Bronchial epithelial cell (primary cell): ENCODE measurements at regions not wholly inside any gene's neighbourhood (a gene's known extent, or its start where the extent isn't known, plus 50 kb on each side); places are given as distances from the start of the nearest gene placed in this dataset.

Source experiments
- DNase-seq: peaks from one replicate; pipeline ENCODE4 v3.0.0-alpha.2; 2010; ENCODE audit warnings: low read depth
- FAIRE-seq: peaks from 2 replicates; lab custom pipeline; 2011; peaks lifted over from hg19 to GRCh38; lab: Jason Lieb, UNC
- H3K27me3 ChIP-seq: 2 replicates; pipeline ENCODE4 v1.5.1; 2011; ENCODE audit warnings: low read length; ENCODE audit not compliant: control insufficient read depth, insufficient read depth
- H3K36me3 ChIP-seq: 2 replicates; pipeline ENCODE4 v1.5.1; 2011; ENCODE audit warnings: low read length; ENCODE audit not compliant: control insufficient read depth, insufficient read depth
- H3K4me3 ChIP-seq: 2 replicates; pipeline ENCODE4 v1.5.1; 2011; ENCODE audit warnings: mild to moderate bottlenecking, low read depth, low read length, control low read depth
- CTCF ChIP-seq: IDR thresholded peaks from 2 replicates; pipeline ENCODE4 v1.5.1; 2011; ENCODE audit warnings: mild to moderate bottlenecking, moderate library complexity, low read length, control low read depth, inconsistent platforms; ENCODE audit not compliant: insufficient read depth, severe bottlenecking

GRCh38 chr2:235366390-235366789 is 127.5 kb upstream of the AGAP1 start:
- TF ChIP-seq CTCF, result no peak
- Histone ChIP-seq H3K27me3 (peaks cover 2% of the 10 kb centered on the region), H3K36me3 (no peaks in the 10 kb centered on the region), H3K4me3 (no peak overlapping the region)
- FAIRE-seq (no peak), DNase-seq (no peak)

- peaks cover 4% of the 10 kb centered on the region for H3K27me3 ChIP-seq
- DNase-seq, result peak; percentile 41
- no peak for FAIRE-seq
Observed at GRCh38 chr2:235366807-235367206, 127.0 kb upstream of the AGAP1 start.

GRCh38 chr2:235371018-235371417 is 122.8 kb upstream of the AGAP1 start:
- Histone ChIP-seq H3K27me3 (peaks cover 4% of the 10 kb centered on the region), H3K36me3 (no peaks in the 10 kb centered on the region), H3K4me3 (no peak overlapping the region)
- FAIRE-seq, result no peak
- TF ChIP-seq CTCF, result no peak
- DNase-seq, result no peak

More at GRCh38 chr2:235366807-235367206, 127.0 kb upstream of the AGAP1 start:
- Histone ChIP-seq H3K36me3 (no peaks in the 10 kb centered on the region), H3K4me3 (no peak overlapping the region)
- TF ChIP-seq CTCF, result no peak

GRCh38 chr2:235373171-235373570 is 120.7 kb upstream of the AGAP1 start:
- no peak for DNase-seq
- no peak for TF ChIP-seq CTCF

DNA sequence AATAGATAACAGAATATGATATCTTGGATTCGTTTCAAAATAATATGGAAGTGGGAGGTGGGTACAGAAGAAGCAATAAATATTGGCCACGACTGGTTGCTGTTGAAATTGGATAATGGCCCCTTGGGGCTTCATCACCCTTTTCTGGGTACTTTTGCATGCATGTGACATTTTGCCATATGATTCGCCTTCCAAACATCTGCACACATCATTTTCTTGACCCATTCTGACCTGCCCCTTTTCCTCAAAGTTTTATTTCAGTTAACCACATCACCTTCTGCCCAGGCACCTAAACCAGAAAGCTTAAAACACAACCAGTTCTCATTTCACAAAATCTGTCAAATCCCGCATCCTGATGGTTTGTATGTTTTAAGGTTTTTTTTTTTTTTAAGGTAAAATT is 116.7 kb upstream of the AGAP1 start:
- TF ChIP-seq CTCF, result no peak
- no peak for FAIRE-seq
- no peak for DNase-seq

More at GRCh38 chr2:235373171-235373570, 120.7 kb upstream of the AGAP1 start:
- FAIRE-seq, result no peak
- peaks cover 1% of the 10 kb centered on the region for H3K27me3 ChIP-seq
- H3K4me3 ChIP-seq, result no peak overlapping the region
- H3K36me3 ChIP-seq, result no peaks in the 10 kb centered on the region

GRCh38 chr2:235378246-235378645 is 115.6 kb upstream of the AGAP1 start:
- TF ChIP-seq CTCF, result no peak
- DNase-seq (peak; percentile 42), FAIRE-seq (peak; percentile 84)
- Histone ChIP-seq H3K27me3 (no peaks in the 10 kb centered on the region), H3K36me3 (no peaks in the 10 kb centered on the region), H3K4me3 (no peak overlapping the region)

More for the DNA sequence above, 116.7 kb upstream of the AGAP1 start:
- no peaks in the 10 kb centered on the region for H3K36me3 ChIP-seq
- H3K27me3 ChIP-seq, result no peaks in the 10 kb centered on the region
- H3K4me3 ChIP-seq, result no peak overlapping the region
